Suppressor macrophage treated with lipopolysaccharide for 4 hours (primary cell): ENCODE measurements at regions not wholly inside any gene's neighbourhood (a gene's known extent, or its start where the extent isn't known, plus 50 kb on each side); places are given as distances from the start of the nearest gene placed in this dataset.

ENCODE experiments used
- DNase-seq: peaks from one replicate; pipeline ENCODE4 v3.0.0-alpha.2; 2020

- no peak for DNase-seq
Measured at GRCh38 chr4:96713271-96713850, 873.5 kb downstream of the PDHA2 start.

DNA sequence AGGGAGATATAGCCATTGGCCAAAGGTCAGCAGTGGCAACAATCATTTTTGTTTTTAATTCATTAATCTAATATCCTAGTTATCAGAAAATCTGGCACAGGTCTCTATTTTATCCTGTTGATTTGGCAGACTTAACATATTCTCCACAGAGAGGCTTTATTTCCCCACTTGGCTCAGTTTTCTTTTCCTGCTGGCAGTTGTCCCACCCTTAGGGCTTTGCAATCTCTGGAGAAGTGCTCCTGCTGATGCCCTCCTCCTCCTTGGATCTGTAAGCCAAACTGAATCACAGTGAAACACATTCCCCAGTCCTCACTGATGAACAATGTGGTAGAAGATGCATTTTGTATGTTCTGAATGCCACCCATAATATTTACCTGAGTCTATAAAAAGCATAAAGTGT lies 889.7 kb downstream of the PDHA2 start:
- DNase-seq: no peak

GRCh38 chr4:96730432-96730831 lies 890.5 kb downstream of the PDHA2 start:
- no peak for DNase-seq

GRCh38 chr4:96736352-96736889 lies 896.5 kb downstream of the PDHA2 start:
- DNase-seq: no peak

- DNase-seq: no peak
Measured at GRCh38 chr4:96739101-96739500, 899.2 kb downstream of the PDHA2 start.

- DNase-seq: no peak
Measured at GRCh38 chr4:96742332-96743014, 902.6 kb downstream of the PDHA2 start.

GRCh38 chr4:96744676-96745075 lies 904.8 kb downstream of the PDHA2 start:
- no peak for DNase-seq

DNA sequence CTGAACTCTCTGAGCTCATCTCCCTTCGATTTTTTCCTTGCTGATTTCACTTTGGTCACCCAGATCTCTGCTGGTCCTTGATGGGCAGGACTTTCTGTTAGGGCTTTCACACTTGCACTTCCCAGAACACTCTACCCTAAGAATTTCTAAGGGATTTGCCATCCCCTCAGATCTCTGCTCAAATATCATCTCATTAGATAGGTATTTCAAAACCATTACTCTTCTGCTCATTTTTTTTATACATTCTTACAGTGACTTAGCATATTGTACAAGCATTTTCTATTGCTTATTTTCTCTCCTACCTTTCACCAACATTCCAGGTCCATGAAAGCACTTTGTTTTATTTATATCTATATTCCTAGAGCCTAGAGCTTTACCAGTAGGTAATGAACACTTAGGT lies 913.3 kb downstream of the PDHA2 start:
- no peak for DNase-seq

DNA sequence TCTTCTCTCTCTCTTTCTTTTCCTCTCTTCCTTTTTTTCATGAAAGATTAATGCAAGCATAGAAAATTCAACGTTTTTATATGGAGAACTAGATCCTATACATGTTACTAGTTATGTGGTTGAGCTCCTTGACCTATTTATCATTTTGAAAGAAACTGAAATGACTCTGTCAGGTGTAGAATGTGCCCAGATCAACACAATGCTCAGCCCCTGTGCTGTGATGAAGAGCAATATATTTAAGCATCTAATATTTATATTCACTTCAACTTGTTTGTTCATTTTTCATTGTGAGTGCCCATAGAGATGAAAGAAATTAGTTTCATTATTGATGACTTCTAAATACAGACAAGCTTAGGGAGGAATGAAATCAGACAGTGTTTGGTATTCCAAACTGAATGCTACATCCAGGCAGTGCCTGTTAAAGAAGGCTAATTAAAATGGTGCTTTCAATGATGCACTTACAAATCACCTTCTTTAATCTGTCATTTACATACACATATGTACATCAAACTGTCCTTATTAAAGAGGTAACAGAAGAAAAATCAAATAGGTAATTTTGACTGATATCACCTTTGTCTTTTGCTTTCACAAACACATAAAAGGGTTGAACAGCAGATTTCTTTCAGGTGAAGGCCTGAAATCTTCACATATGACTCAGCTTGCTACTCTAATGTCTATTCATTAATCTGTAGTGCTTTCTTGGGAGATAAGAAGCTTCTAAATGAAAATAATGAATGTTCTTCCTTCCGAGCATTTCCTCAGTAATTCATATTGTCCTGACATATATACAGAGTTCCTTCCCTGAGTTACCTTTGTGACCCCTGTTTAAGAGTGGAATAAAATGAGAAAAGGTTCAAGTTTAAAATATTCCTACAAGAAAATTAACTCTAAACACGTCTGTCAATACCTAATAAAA lies 915.9 kb downstream of the PDHA2 start:
- DNase-seq: no peak

DNA sequence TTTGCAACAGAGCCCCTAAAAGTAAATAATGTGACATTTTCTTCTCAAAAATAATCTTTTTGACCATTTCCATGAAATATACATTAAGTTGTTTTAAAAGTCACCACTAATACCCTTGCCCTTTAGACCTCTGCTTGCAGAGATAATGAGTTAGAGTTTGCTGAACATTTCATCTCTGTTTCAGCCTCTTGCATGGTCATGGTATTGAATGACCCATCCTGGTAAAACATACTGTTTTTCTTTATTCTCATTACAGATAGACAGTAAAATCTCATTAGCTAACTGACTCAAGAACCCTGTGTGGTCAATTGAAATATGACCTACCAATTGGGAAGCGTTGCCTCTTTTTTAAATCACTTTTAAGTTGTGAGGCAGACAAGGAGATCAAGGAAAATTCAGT lies 916.7 kb downstream of the PDHA2 start:
- no peak for DNase-seq

GRCh38 chr4:96763546-96763945 lies 923.7 kb downstream of the PDHA2 start:
- no peak for DNase-seq

DNA sequence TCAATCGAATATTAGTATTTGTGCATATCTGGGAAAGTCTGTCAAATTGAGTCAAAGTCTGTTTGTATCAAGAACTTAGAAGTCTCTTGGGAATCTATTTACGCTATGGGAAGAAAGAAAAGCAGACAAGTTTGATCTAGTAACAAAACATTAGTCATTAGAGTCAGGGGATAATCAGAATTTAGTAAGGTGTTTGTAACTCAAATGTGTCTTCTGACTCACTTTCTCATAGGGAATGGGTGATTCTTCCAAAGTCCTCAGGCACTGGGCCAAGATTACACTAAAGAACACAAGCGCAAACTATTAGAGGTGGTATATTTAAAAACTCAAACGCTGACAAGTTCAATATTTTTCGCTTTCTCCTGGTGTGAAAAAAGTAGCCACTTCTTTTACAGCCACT lies 926.5 kb downstream of the PDHA2 start:
- DNase-seq: no peak

DNA sequence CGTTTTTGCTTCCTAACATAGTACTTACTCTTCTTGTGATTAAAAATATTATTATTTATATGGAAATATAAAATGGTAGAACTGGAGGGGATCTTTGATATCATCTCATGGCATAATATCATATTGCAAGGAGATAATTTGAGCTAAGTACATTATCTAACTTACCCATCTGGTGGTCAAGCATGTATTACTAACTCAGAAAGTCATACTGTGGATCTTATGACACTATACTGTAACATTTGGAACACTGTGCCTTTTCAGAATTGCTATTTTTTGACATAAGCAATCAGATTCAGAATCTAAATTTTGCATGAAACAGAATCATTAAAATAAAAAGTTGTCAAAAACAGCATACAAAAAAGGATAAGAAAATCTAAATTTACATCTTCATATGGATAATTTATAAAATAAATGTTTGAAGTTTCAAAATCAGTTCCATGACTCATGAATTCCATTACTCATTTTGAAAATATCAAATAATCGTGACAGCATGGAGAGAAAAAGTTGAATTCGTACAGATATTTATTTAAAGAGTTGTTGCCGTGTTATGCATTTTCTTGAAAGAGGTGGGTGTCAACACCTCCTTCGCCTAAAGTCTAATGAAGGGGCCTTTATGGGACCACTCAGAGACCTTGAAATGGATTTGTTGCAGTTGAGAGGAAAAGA lies 928.1 kb downstream of the PDHA2 start:
- no peak for DNase-seq

DNA sequence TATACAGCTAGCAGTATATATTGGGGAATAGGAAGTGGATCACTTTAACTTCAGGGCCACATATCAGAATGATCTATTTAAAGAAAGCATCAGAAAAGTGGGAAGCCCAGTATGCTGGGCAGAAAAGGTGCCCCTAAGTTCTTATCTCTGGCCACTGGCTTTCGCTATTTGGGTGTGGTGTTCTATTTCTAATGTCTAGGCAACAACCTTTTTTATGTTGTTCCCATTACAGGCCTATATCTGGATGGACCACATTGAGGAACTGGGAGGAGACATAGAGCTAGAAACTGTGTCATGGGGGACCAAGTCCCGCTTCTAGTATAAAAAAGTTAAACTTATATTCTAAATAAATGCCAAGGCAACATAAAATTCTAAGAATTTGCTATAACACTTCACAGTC lies 935.6 kb downstream of the PDHA2 start:
- no peak for DNase-seq

DNA sequence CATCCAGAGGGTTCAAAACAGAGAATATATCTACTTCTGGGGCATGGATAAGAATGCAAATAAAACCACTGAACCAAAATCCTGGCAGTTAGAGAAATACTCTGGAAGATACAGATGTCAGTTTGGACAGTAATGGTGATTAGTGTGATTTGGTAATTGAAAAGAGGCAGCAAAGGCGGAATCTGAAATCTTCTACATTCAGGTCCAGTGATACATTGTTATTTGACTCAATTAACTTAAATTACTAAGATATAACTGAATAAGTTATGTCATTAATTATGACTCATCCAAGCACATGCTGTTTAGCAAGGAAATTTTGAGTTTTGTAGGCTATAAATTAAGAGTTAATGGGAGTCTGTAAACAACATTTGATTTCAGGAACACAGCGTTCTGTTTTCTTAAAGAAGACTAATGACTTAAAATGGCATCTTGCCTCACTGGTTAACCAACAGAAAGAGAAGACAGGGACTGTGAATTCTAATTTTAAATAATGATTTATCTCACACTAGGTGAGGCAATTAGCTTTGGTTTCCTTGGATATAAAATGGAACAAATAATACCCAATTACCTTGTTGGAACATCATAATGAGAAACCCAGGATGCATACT lies 937.1 kb downstream of the PDHA2 start:
- DNase-seq: no peak

DNA sequence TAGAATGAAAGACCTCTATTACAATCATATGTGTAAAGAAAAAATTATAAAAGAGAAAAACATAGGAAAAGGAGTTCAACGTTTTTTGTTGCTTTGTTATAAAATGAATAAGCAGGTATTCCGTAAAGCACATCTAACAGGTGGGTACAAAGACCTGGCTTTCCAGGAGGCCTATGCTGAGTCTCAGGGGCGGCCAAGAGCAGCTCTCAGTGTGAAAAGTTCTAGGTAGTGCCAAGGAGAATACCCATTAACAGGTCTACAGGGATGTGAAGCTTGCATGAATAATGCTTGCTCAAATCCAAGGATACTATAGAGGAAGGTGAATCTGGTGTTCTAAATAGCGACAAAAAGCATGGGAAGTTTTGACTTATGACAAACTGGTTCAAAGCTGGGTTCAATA lies 944.4 kb downstream of the PDHA2 start:
- no peak for DNase-seq

- no peak for DNase-seq
Measured at GRCh38 chr4:96786306-96786705, 946.4 kb downstream of the PDHA2 start.

DNA sequence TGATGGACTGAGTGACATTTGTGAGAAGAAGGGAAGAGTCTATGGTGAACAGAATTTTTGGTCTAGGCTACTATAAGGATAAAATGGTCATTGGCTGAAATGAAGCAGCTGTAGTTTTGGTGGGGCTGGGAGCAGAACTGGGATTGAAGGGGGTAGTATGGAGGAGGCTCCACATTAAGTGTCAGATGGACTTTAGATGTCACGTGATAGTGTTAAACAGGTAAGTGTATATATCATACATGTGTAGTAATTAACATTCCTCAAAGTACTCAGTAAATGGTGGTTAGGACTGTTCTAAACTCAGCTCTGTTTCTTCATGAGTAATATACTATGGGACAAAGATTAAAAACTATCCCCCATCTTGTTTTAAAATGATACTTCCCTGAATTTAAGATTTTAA lies 947.9 kb downstream of the PDHA2 start:
- DNase-seq: no peak

DNA sequence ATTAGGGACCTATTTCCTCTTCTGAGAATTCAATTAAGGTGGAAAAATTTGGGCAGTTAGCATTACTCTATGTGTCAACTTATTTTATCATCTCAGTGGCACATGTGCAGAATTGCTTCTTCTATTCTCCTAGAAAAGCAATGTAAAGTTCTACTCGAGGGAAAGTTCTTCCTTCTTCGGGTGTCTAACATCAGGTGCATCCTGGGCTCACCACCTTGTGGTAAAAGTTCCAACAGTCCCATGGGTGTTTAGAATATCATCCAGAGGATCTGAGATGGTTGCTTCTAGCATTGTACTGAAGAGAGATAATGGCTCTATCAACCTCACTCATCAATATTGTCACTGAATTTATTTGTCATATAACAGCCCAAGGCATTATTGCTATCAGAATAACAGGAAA lies 969.7 kb downstream of the PDHA2 start:
- no peak for DNase-seq

GRCh38 chr4:96827086-96827485 lies 987.2 kb downstream of the PDHA2 start:
- no peak for DNase-seq

GRCh38 chr4:96833831-96834230 lies 993.9 kb downstream of the PDHA2 start:
- no peak for DNase-seq

GRCh38 chr4:96835991-96836390 lies 996.1 kb downstream of the PDHA2 start:
- DNase-seq: no peak

GRCh38 chr4:96839441-96839840 lies 999.5 kb downstream of the PDHA2 start:
- no peak for DNase-seq
